OCI-LY7 (cell line): ENCODE measurements at regions not wholly inside any gene's neighbourhood (a gene's known extent, or its start where the extent isn't known, plus 50 kb on each side); places are given as distances from the start of the nearest gene placed in this dataset.

Source experiments
- EZH2phosphoT487 ChIP-seq: fragments of 200-600 bp; sonication (generic); IDR thresholded peaks from 2 replicates; pipeline ENCODE4 v1.6.1; 2018; ENCODE audit warnings: low read depth, borderline replicate concordance, mild to moderate bottlenecking, mixed run types, antibody characterized with exemption, low read length, moderate library complexity, mixed read lengths
- TF ChIP-seq, protein P1 (sequence below): fragments of 200-600 bp; sonication (generic); conservative IDR thresholded peaks from 2 replicates; pipeline ENCODE4 v1.5.1; 2014; ENCODE audit warnings: mild to moderate bottlenecking, antibody characterized with exemption, low read length, moderate library complexity, mixed read lengths

- TF ChIP-seq, protein P1, sequence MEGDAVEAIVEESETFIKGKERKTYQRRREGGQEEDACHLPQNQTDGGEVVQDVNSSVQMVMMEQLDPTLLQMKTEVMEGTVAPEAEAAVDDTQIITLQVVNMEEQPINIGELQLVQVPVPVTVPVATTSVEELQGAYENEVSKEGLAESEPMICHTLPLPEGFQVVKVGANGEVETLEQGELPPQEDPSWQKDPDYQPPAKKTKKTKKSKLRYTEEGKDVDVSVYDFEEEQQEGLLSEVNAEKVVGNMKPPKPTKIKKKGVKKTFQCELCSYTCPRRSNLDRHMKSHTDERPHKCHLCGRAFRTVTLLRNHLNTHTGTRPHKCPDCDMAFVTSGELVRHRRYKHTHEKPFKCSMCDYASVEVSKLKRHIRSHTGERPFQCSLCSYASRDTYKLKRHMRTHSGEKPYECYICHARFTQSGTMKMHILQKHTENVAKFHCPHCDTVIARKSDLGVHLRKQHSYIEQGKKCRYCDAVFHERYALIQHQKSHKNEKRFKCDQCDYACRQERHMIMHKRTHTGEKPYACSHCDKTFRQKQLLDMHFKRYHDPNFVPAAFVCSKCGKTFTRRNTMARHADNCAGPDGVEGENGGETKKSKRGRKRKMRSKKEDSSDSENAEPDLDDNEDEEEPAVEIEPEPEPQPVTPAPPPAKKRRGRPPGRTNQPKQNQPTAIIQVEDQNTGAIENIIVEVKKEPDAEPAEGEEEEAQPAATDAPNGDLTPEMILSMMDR: peak; percentile 75
- TF ChIP-seq EZH2phosphoT487: no peak
Observed at GRCh38 chr22:44567846-44568493, 69.9 kb upstream of the RTL6 start.
